GM19468 (cell line): ENCODE measurements at regions not wholly inside any gene's neighbourhood (a gene's known extent, or its start where the extent isn't known, plus 50 kb on each side); places are given as distances from the start of the nearest gene placed in this dataset.

Source experiments
- ATAC-seq: cut with Tn5 transposase; IDR thresholded peaks from one replicate; pipeline ENCODE4 v1.9.1; 2021; ENCODE audit warnings: mild to moderate bottlenecking, moderate library complexity, moderate number of reproducible peaks; ENCODE audit not compliant: unreplicated experiment; ENCODE audit errors: extremely low read depth

DNA sequence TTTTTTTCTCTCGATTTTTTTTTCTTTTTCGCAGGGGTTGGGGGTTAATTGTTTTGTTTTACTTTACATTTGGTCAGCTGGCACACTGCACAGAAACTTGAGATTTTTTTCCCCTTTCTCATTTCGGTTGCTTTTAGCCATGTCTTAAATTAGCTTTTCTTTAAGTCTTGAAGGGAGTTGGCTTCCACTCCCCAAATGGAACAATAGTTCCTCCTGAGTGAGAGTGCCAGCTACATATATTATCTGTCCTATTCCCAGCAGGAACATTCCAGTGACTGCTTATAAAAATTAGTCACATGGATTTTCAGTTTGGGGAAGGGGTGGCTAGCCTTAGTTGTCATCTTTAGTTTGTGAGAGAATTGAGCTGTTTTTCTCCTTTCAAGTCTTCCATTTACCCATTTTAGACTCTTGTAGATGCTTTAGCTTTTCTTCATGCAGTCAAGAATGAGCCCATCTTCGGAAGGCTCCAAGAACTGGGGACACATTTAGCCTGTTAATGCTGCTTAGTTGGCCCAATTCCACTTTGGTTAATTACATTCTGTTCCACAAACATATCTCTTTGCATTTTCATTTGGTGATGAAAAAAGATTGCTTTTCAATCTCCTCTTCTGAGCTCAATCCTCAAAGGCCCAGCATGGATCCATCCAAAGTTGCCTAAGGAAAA lies 510.1 kb upstream of the CXADR start:
- ATAC-seq, result no peak

DNA sequence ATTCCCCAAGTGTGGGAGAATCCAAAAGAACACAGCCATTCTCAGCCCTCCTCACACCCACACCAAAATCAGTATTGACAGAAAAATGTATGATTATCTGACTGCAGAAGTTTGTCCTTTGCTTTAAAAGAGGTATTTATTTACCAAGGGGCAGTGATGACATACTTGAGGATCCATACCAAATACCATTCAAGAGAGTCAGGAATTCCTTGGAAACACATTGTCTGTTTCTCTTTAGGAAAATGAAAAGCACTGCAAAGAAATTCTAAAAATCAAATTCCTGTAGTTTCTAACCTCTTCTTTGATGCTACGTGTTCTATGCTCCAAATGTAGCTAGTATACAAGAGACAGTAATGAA lies 509.6 kb upstream of the CXADR start:
- ATAC-seq, result no peak

DNA sequence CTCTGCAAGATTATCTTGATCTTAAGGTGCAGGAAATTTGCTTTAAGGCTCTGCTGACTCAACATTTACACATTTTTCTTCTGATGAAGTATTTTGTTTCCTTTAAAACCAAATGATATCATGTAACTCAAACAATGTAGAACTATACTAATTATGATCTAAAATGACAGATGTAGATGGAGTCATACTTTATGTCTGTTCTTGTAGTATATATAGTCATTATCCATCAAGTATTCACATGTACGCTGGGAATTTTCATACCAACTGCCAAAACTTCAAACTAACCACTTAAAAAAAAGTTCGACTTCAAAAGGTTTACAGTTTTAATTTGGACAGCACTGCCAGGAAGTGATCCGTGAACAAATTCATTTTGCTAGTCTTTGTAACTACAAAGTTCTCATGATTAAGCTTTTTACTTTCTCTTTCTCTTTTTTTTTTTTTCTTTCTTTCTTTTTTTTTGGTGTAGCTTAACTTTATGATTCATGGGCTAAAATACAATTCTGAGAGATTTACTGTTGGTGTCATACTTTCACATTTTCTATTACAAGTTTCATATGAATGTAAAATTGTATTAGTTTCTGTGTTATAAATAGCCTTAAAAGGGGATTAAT lies 509.0 kb upstream of the CXADR start:
- no peak for ATAC-seq

DNA sequence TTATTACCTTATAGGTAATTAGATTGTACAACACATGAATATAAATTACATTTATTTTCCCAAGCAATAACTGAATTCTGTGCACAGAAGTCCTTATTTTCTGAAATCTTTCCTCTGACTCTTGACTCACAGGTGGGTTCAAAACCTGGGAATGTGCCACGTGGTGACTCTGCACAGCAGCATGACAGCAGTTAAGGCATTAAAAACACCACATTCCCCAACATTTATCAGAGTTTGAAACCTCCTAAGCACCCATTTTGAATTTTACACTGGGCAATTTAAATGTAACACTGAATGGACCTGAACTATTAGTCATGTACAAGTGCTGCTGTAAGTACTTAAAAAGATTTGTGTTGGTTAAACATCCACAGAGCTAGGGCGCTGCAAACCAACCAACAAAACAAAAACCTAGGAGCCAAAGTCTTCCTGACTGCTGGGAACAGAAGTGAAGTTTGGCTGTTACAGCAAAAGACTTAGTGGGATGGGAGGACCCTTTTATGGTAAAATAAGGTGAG lies 480.6 kb upstream of the CXADR start:
- no peak for ATAC-seq

DNA sequence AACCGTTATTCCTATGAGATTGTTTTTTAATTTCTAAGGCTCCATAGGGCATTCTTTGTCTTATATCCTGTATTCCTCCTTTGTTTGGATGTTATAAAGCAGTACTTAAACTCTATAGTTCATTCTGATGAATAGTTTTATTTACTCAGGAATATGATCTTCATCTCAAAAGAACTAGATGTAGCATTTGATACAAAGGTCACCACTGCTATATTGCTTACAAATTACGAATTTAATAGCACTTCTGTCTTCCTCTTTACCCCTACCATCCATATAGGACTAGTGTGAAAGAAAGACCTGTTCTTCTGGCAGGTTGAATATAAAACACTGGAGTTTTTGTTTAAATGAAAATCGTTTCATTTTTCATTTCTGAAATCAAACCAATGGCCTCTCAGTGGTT lies 468.1 kb upstream of the CXADR start:
- ATAC-seq, result no peak

DNA sequence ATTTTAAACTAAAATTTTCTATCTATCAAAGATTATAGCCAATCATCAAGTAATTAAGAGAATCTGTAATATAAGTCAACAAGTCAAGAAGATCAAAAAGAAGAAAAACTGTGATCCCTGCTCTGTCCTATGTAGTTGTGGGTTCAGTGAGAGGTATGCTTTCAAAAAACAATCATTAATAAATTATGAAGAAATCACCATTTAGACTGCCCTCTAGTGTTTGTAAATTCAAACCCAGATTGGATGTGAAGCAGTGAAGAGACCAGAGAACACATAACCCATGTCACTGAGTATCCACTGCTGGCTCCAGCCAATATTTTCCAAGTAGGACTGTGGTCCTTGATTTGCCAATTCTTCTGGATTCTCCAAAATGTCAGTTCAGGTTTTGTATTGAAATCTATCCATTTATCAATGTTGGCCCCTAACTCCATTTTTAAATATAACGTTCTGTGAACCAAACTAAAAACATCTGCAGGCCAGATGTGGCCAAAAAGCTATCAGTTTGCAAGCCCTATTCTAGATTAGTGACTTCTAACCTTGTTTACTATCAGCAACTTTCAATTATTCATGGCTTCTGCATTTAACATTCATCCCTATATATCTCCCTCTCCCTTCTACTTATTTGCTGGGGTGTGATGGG lies 467.5 kb upstream of the CXADR start:
- ATAC-seq, result no peak

DNA sequence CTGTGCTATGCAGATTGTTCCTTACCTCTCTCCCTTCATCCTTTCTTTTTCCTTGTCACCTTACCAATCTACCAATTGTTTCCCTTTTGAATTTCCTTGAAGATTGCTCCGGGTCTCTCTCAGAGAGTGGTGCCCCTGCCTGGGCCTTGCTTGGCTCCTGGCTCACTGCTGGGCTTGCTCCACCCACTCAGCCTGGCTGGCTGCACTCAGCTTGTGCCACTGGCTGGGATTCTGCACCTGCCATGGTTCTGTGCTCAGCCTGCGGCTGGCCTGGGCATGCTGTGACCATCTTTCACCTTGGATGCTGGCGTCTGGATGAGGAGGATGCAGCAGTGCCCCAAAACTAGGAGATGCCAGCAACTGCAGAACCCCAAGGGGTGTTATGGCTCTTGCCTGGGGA lies 463.9 kb upstream of the CXADR start:
- no peak for ATAC-seq

DNA sequence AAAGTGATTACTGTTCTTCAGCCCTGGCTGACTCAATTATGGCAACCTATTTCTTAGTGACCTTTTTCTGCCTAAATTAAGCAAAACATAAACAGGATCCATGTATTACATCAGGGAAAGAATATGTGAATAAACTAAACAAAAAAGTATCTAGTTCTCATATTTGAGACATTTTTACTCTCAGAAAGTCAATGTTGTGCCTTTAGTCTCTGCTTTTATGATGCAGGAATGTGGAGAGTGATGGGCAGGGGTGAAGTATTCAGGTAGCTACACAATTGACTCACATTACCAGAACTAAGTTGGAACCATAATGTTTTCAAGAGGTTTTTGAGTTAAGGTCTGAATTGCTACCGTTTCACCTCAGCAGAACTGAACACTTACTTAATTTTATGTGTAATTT lies 462.7 kb upstream of the CXADR start:
- no peak for ATAC-seq

DNA sequence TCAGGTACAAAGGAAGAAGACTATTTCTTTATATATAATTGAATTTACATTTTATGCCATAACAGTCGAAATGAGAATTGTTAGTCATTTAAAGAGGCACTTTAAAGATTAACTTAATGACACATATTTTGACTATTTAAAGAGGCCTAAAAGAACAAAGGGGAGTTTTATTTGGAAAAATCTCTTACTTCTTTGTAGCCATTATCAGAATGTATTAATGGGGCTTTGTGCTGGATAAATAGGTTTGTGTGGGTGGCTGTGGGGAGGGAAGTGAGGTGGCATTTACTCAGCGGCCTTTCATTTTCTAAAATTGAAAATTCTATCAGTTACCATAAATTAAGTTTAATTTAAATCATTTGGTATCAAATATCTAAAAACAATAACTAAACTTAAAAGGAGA lies 462.2 kb upstream of the CXADR start:
- ATAC-seq, result no peak

DNA sequence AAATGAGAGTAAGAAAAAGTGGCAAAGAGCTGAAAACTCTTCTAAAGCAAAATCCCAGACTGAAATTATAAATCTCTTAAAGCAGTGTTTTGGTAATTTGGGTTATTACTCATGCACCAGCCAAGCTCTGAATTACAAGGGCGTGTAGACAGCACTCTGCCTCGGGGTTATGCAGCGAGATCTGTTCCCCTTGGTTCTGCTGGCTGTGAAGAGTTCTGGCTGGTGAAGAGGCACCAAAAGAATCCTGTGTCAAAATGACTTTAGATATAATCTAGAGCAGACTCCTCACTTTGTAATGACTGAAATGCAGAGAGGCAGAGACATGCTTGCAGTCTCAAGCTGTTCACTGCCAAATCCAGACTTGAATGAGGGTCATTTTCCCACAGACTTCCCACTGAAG lies 461.8 kb upstream of the CXADR start:
- no peak for ATAC-seq

DNA sequence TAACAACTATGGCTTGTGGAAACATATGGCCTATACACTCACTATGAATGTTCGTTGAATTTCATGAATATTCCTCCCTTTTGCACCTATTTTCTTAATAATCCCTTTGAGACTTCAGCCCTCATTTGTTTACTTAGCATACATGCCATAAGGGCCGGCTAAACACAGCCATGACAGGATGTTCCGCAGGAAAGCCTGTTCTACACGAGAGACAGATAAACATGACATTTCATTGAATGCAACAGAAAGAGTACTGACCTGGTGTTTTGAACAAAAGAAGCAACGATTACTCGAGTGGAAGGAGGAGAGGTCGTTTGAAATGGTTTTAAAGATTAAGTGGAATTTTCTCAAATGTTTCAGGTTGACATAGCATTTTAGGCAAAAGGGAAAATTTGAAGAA lies 459.5 kb upstream of the CXADR start:
- no peak for ATAC-seq

DNA sequence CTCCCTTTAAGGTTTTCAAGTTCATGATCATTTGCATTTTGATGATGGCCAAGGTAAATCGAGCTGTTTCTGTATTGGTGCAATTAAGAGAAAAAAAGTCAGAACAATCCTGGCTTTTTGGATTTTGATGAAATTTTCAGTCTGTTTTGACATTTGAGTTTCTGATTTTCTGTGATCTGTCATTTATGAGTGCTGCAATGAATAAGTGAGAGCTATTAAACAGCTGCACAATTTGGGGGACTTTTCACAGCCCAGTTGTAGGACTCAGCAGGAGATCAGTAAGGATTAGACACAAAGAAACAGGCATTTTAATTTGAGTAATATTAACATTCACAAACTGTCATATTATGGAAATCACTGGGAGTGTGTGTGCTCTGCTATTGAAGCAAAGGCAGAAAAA lies 452.9 kb upstream of the CXADR start:
- ATAC-seq, result no peak

DNA sequence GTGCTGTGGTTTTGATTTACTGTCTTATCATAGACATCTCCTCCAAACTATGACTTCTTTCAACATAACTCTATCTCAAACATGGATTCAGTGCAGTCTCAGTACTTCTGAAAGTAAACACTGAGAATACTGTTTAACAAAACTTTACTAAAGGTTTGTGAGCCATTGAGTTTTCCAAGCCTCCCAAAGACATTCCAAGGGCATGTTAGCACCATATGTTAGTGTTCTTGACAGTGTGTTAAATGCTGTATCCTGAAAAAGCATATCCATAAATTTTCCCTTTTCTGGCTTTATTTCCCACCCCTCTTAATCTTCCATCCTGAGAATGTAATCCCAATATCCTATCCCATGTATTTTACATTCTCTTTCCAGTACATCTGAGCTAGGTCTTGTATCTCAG lies 446.8 kb upstream of the CXADR start:
- ATAC-seq, result no peak

DNA sequence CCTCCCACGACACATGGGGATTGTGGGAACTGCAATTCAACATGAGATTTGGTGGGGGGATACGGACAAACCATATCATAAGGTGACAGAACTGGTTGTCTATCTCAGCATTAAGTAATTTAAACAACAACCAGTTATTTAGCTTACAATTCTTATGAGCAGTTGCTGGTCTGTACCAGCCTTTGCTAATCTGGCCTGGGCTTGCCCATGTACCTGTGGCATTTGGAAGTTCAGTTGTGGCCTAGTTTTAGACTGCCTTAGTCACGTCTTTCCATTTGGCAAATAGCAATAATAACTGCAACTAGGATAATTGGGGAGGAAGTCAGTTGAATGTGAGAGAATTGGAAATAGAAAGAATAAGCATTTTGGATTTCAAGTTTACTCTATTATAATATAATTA lies 441.8 kb upstream of the CXADR start:
- no peak for ATAC-seq

DNA sequence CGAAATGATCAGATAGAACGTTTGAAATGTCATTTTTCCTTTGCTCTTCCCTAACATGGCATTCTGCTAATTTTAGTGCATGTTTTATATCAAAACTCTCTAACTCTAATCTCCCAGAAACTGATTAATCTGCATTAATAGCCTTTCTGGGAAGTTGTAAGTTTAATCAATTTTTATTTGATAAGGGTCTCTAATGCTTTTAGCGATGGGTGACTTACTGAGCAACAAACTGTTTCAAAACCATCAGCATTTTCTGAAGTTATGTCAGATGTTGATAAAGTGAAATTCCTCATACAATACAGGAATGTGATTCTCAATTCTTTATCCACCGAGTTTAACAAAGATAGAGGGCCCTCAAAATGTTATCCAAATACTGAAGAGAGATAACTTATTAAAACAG lies 431.6 kb upstream of the CXADR start:
- ATAC-seq, result no peak

DNA sequence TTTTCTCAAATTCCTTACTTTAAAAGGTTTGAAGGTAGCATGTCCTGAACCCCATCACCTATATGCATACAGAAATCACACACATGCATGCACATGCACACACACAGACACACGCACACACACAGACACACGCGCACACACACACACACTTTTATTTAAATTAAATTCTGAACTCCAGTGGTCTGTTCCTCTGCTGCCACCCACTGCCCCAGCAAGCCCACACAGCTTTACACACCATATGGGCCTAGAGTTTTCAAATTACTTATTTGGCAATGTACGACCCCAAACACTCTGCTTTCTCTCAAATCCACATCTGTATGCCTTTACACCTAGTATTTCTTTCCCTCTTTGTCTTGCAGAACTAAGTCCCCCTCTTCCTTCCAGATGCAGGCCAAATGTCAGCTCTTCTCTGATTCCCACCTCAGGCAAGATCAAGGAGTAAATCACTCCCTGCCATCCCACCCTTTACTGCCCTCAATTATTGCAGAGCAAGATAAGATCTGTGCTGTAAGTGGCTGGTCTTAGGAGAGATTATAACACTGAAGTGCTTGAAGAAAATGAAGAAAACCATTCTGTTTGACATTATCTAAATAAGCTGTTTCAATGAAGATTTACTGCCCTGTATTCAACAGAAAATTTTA lies 429.9 kb upstream of the CXADR start:
- no peak for ATAC-seq

DNA sequence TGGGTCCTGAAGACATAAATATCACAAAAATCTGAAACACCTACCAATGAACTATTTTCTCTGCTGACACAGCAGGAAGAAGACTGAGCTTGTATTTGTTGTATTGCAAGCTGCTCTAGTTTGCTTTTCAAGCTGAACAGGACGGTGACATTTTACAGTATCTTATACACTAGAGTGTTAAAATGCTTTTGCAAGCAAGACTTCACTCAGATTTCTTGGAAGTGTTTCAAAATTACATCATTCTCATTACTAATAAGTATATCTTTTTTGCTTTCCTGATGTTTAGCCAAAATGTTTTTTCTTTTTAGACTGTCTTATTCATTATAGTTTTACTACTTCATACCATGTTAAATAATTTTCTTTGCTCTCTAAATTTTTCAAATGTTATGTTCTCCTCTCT lies 427.1 kb upstream of the CXADR start:
- ATAC-seq, result no peak

DNA sequence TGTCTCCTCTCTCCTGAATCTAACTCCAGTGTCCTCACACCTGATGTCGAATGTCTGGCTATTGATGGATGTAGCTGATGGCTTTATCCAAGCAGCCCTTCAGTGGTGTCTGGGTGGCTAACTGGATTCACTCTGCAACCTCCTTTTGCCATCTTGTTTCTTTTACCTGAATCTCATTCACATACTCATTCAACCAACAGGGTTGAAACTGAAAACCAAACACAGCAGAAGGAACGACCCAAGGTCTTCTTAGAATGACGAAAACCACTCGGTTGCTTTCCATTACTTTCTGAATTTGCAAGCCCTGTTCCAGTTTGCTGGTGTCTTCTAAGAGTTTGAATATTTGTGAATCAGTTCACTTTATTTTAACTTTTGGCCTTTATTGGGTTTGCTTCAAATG lies 424.3 kb upstream of the CXADR start:
- ATAC-seq, result no peak

DNA sequence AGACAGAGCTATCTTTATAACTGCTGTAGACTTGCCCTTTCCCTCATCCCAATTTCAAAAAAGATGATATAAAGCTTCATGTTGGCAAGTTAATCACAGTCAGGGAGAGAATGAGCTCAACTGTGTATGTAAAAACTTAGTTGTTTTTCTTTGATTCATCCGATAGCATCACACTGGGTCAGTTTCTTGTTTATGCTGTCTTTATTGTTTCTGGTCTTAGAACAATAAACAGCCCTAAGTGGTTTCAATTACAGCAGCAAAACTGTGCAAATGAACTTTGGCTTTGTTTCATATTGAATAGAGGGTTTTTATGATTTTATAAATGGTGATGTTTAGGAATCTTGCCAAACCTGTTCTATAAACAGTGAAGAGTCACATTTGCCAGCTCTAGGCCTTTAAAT lies 423.8 kb upstream of the CXADR start:
- no peak for ATAC-seq

DNA sequence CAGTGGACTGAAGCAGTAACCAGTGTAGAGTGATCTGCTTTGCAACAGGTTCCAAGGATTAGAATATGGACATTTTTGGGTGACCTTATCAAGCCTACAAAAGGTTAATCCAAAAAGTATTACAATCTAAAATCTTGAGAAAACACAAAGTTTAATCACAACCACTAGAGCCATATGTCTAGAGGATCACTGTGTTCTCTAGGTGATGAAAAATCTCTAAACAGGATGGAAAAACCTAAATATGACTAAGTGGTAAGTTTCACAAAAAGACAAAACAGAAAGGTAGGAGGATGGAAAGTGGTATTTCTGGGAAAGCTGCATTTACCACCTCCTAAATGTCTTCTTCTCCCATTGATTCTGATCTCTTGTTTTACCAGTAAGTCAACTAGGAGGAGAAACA lies 411.1 kb upstream of the CXADR start:
- ATAC-seq, result no peak

DNA sequence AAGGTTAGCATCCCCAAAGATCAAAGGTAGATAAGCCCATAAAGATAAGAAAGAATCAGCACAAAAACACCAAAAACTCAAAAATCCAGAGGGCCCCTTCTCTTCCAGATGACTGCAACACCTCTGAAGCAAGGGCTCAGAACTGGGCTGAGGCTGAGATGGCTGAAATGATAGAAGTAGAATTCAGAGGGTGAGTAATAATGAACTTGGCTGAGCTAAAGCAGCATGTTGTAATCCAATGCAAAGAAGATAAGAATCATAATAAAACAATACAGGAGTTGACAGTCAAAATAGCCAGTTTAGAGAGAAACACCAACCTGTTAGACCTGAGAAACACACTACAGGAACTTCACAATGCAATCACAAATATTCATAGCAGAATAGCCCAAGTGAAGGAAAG lies 406.9 kb upstream of the CXADR start:
- no peak for ATAC-seq
